ENCODE measurements at regions not wholly inside any gene's neighbourhood (a gene's known extent, or its start where the extent isn't known, plus 50 kb on each side); places are given as distances from the start of the nearest gene placed in this dataset.
"Not testable (repeated sequence)": the region's sequence is repeated elsewhere in the genome, so short reads cannot be mapped to it uniquely, and the experiment has no call there.

GRCh38 chr17:28264902-28265548 is 54.0 kb upstream of the TMEM97 start:
- H3K27me3 ChIP-seq (ENCODE audit: insufficient read depth, low read length); H3K27ac ChIP-seq (ENCODE audit: insufficient read length, low read depth, low read length); H3K56ac ChIP-seq (ENCODE audit: insufficient read length, low read depth, low read length); H3K9ac ChIP-seq (ENCODE audit: extremely low read depth, insufficient read length, low read length); H3K4me2 ChIP-seq (ENCODE audit: insufficient read depth, insufficient read length, low read length); H2BK12ac ChIP-seq (ENCODE audit: insufficient read length, low read depth, low read length); H3K14ac ChIP-seq (ENCODE audit: insufficient read depth, low read length); H3K79me2 ChIP-seq (ENCODE audit: insufficient read depth, low read length); H2BK20ac ChIP-seq (ENCODE audit: low read depth, low read length, poor library complexity, severe bottlenecking); H3K27me3 Mint-ChIP-seq (ENCODE audit: low read depth); H3K4me1 ChIP-seq (ENCODE audit: insufficient read depth, low read length); H3K18ac ChIP-seq (ENCODE audit: insufficient read length, low read depth, low read length); H3K4ac ChIP-seq (ENCODE audit: low read depth, low read length); H4K20me1 ChIP-seq (ENCODE audit: control insufficient read depth, insufficient read depth, insufficient read length); H3T11ph ChIP-seq (ENCODE audit: low read length); DNase-seq; H3K23me2 ChIP-seq (ENCODE audit: insufficient read length, low read depth, low read length, poor library complexity, severe bottlenecking); H2BK120ac ChIP-seq (ENCODE audit: low read depth, low read length, poor library complexity, severe bottlenecking); H3K4me3 Mint-ChIP-seq; H4K91ac ChIP-seq (ENCODE audit: insufficient read length, low read depth, low read length); H3K27ac Mint-ChIP-seq; H3K4me1 Mint-ChIP-seq; H4K5ac ChIP-seq (ENCODE audit: insufficient read length, low read depth, low read length); H2BK5ac ChIP-seq (ENCODE audit: insufficient read length, low read length); H2AFZ ChIP-seq (ENCODE audit: low read length); H3K79me1 ChIP-seq (ENCODE audit: insufficient read depth, low read depth, low read length, poor library complexity, severe bottlenecking); H3K23ac ChIP-seq (ENCODE audit: insufficient read length, low read depth, low read length); H2BK15ac ChIP-seq (ENCODE audit: low read depth, low read length); H2AK5ac ChIP-seq (ENCODE audit: insufficient read length, low read length); H4K8ac ChIP-seq (replicated peaks; ENCODE audit: insufficient read length, low read depth, low read length): not testable (repeated sequence)
- H3K9me3 ChIP-seq (ENCODE audit: control insufficient read depth, low read depth, low read length) = peaks cover 17% of the 10 kb centered on the region
- H3K36me3 Mint-ChIP-seq (ENCODE audit: insufficient read depth in 1 of 3, low read depth in 3 of 3) = peaks cover 30 to 48% (median 35%) of the 10 kb centered on the region in 3 experiments
- H3K9me3 Mint-ChIP-seq = peaks cover 48 to 70% of the 10 kb centered on the region in 2 experiments
- no CpG with 5 or more reads among the region's 5 CpGs for WGBS (ENCODE audit: extremely low coverage, insufficient read length, low lambda C conversion rate)

GRCh38 chr17:28265856-28266546 is 53.0 kb upstream of the TMEM97 start:
- H3K23me2 ChIP-seq (ENCODE audit: insufficient read length, low read depth, low read length, poor library complexity, severe bottlenecking); H4K5ac ChIP-seq (ENCODE audit: insufficient read length, low read depth, low read length); H3K4me3 Mint-ChIP-seq; H3K27ac ChIP-seq (ENCODE audit: insufficient read length, low read depth, low read length); H3K27me3 ChIP-seq (ENCODE audit: insufficient read depth, low read length); H4K91ac ChIP-seq (ENCODE audit: insufficient read length, low read depth, low read length); H3K23ac ChIP-seq (ENCODE audit: insufficient read length, low read depth, low read length); DNase-seq; H2BK20ac ChIP-seq (ENCODE audit: low read depth, low read length, poor library complexity, severe bottlenecking); H3K79me2 ChIP-seq (ENCODE audit: insufficient read depth, low read length); H2AK5ac ChIP-seq (ENCODE audit: insufficient read length, low read length); H3T11ph ChIP-seq (ENCODE audit: low read length); H3K4ac ChIP-seq (ENCODE audit: low read depth, low read length); H3K4me1 ChIP-seq (ENCODE audit: insufficient read depth, low read length); H3K9ac ChIP-seq (ENCODE audit: extremely low read depth, insufficient read length, low read length); H3K4me1 Mint-ChIP-seq; H3K18ac ChIP-seq (ENCODE audit: insufficient read length, low read depth, low read length); H2AFZ ChIP-seq (ENCODE audit: low read length); H3K27me3 Mint-ChIP-seq (ENCODE audit: low read depth); H2BK15ac ChIP-seq (ENCODE audit: low read depth, low read length); H4K8ac ChIP-seq (replicated peaks; ENCODE audit: insufficient read length, low read depth, low read length); H4K20me1 ChIP-seq (ENCODE audit: control insufficient read depth, insufficient read depth, insufficient read length); H3K79me1 ChIP-seq (ENCODE audit: insufficient read depth, low read depth, low read length, poor library complexity, severe bottlenecking); H2BK12ac ChIP-seq (ENCODE audit: insufficient read length, low read depth, low read length); H2BK120ac ChIP-seq (ENCODE audit: low read depth, low read length, poor library complexity, severe bottlenecking); H3K27ac Mint-ChIP-seq; H3K56ac ChIP-seq (ENCODE audit: insufficient read length, low read depth, low read length); H2BK5ac ChIP-seq (ENCODE audit: insufficient read length, low read length); H3K4me2 ChIP-seq (ENCODE audit: insufficient read depth, insufficient read length, low read length); H3K14ac ChIP-seq (ENCODE audit: insufficient read depth, low read length): not testable (repeated sequence)
- H3K9me3 Mint-ChIP-seq = peaks cover 48 to 72% of the 10 kb centered on the region in 2 experiments
- peaks cover 30 to 48% (median 37%) of the 10 kb centered on the region in 3 experiments for H3K36me3 Mint-ChIP-seq (ENCODE audit: insufficient read depth in 1 of 3, low read depth in 3 of 3)
- peaks cover 17% of the 10 kb centered on the region for H3K9me3 ChIP-seq (ENCODE audit: control insufficient read depth, low read depth, low read length)
- no CpG with 5 or more reads among the region's 21 CpGs for WGBS (ENCODE audit: extremely low coverage, insufficient read length, low lambda C conversion rate)

Measured in H9 (cell line).